ENCODE measurements at regions not wholly inside any gene's neighbourhood (a gene's known extent, or its start where the extent isn't known, plus 50 kb on each side); places are given as distances from the start of the nearest gene placed in this dataset.

- TF ChIP-seq WRNIP1 (IDR thresholded peaks at IDR 0.05; ENCODE audit: borderline replicate concordance, low read depth, low read length): no peak
- TF ChIP-seq EP300 (IDR thresholded peaks at IDR 0.05; ENCODE audit: borderline replicate concordance in 1 of 2, control insufficient read depth in 1 of 2, low read depth in 2 of 2, low read length in 2 of 2): no peak
- no peak for TF ChIP-seq CTCF (IDR thresholded peaks at IDR 0.05 in 2 of 3, conservative IDR thresholded peaks at IDR 0.05 in 1 of 3; ENCODE audit: control insufficient read depth in 2 of 3, extremely low read depth in 1 of 3, insufficient read depth in 1 of 3, low read depth in 3 of 3, low read length in 3 of 3)
- no peak for TF ChIP-seq POLR2AphosphoS5 (IDR thresholded peaks at IDR 0.05; ENCODE audit: low read length)
Observed at GRCh38 chr1:212496682-212497081, 64.0 kb downstream of the NENF start.
